RWPE2 (cell line): ENCODE measurements at regions not wholly inside any gene's neighbourhood (a gene's known extent, or its start where the extent isn't known, plus 50 kb on each side); places are given as distances from the start of the nearest gene placed in this dataset.

Experiments
- ATAC-seq: fragments of 200-7000 bp; cut with Tn5 transposase; 3 replicates; pipeline ENCODE4 v1.9.1; 2021; ENCODE audit warnings: low read depth
- DNase-seq: peaks from one replicate; pipeline ENCODE4 v3.0.0-alpha.2; 2020; ENCODE audit warnings: low spot score
- H3K27ac ChIP-seq: fragments of 450-650 bp; 2 replicates; pipeline ENCODE4 v1.5.1; 2017; ENCODE audit warnings: mild to moderate bottlenecking; ENCODE audit not compliant: poor library complexity, severe bottlenecking
- H3K27me3 ChIP-seq: fragments of 250-450 bp; sonication (Bioruptor Pico); 2 replicates; pipeline ENCODE4 v1.5.1; 2021; ENCODE audit warnings: mild to moderate bottlenecking, moderate library complexity; ENCODE audit not compliant: insufficient read depth, poor library complexity, severe bottlenecking
- H3K36me3 ChIP-seq: fragments of 250-450 bp; sonication (Bioruptor Pico); 2 replicates; pipeline ENCODE4 v1.5.1; 2020; ENCODE audit warnings: low read depth, mild to moderate bottlenecking, moderate library complexity
- H3K4me1 ChIP-seq: fragments of 250-450 bp; sonication (Bioruptor Pico); 2 replicates; pipeline ENCODE4 v1.5.1; 2021; ENCODE audit warnings: mild to moderate bottlenecking, moderate library complexity; ENCODE audit not compliant: insufficient read depth, poor library complexity, severe bottlenecking
- H3K4me3 ChIP-seq: fragments of 250-450 bp; sonication (Bioruptor Pico); 2 replicates; pipeline ENCODE4 v1.5.1; 2021; ENCODE audit warnings: mild to moderate bottlenecking, moderate library complexity; ENCODE audit not compliant: severe bottlenecking
- H3K9me3 ChIP-seq: fragments of 250-450 bp; sonication (Bioruptor Pico); 2 replicates; pipeline ENCODE4 v1.5.1; 2021; ENCODE audit warnings: mild to moderate bottlenecking, moderate library complexity; ENCODE audit not compliant: severe bottlenecking
- CTCF ChIP-seq: fragments of 450-650 bp; IDR thresholded peaks from one replicate; pipeline ENCODE4 v1.5.1; 2017; ENCODE audit warnings: mild to moderate bottlenecking, moderate library complexity; ENCODE audit not compliant: poor library complexity, severe bottlenecking

DNA sequence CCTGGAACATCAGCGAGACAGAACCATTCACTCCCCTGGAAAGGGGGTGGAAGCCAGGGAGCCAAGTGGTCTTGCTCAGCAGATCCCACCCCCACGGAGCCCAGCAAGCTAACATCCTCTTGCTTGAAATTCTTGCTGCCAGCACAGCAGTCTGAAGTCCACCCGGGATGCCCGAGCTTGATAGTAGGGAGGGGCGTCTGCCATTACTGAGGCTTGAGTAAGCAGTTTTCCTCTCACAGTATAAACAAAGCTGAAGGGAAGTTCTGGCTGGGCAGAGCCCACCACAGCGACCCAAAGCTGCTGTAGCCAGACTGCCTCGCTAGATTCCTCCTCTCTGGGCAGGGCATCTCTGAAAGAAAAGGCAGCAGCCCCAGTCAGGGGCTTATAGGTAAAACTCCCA is 764.8 kb upstream of the LUZP2 start:
- H3K36me3 ChIP-seq = no peaks in the 10 kb centered on the region
- no peak for TF ChIP-seq CTCF
- peaks cover 11% of the 10 kb centered on the region for H3K4me1 ChIP-seq
- H3K27ac ChIP-seq = no peak overlapping the region
- no peak overlapping the region for H3K4me3 ChIP-seq
- no peaks in the 10 kb centered on the region for H3K9me3 ChIP-seq
- no peak for DNase-seq
- H3K27me3 ChIP-seq = no peaks in the 10 kb centered on the region
- ATAC-seq = no peak

GRCh38 chr11:23746896-23747295 is 750.0 kb upstream of the LUZP2 start:
- Histone ChIP-seq H3K27me3 (no peaks in the 10 kb centered on the region), H3K36me3 (no peaks in the 10 kb centered on the region), H3K4me1 (no peaks in the 10 kb centered on the region), H3K27ac (no peak overlapping the region), H3K4me3 (no peak overlapping the region), H3K9me3 (no peaks in the 10 kb centered on the region)
- DNase-seq (no peak), ATAC-seq (no peak)
- no peak for TF ChIP-seq CTCF

- Histone ChIP-seq H3K27me3 (no peaks in the 10 kb centered on the region), H3K27ac (no peak overlapping the region), H3K9me3 (no peaks in the 10 kb centered on the region), H3K36me3 (no peaks in the 10 kb centered on the region), H3K4me1 (no peaks in the 10 kb centered on the region), H3K4me3 (no peak overlapping the region)
- ATAC-seq = no peak
- DNase-seq = no peak
- no peak for TF ChIP-seq CTCF
Measured at GRCh38 chr11:23749762-23750430, 747.0 kb upstream of the LUZP2 start.

GRCh38 chr11:23751280-23751679 is 745.6 kb upstream of the LUZP2 start:
- DNase-seq (no peak), ATAC-seq (no peak)
- TF ChIP-seq CTCF = no peak
- H3K27ac ChIP-seq = no peak overlapping the region
- H3K4me3 ChIP-seq = no peak overlapping the region
- no peaks in the 10 kb centered on the region for H3K27me3 ChIP-seq
- no peaks in the 10 kb centered on the region for H3K36me3 ChIP-seq
- no peaks in the 10 kb centered on the region for H3K4me1 ChIP-seq
- H3K9me3 ChIP-seq = no peaks in the 10 kb centered on the region

- H3K27ac ChIP-seq = no peak overlapping the region
- H3K4me3 ChIP-seq = no peak overlapping the region
- no peaks in the 10 kb centered on the region for H3K4me1 ChIP-seq
- no peaks in the 10 kb centered on the region for H3K9me3 ChIP-seq
- no peaks in the 10 kb centered on the region for H3K36me3 ChIP-seq
- no peak for DNase-seq
- H3K27me3 ChIP-seq = no peaks in the 10 kb centered on the region
- no peak for TF ChIP-seq CTCF
- no peak for ATAC-seq
Measured at GRCh38 chr11:23755076-23755475, 741.8 kb upstream of the LUZP2 start.
